ENCODE measurements at regions not wholly inside any gene's neighbourhood (a gene's known extent, or its start where the extent isn't known, plus 50 kb on each side); places are given as distances from the start of the nearest gene placed in this dataset.

- no peak for TF ChIP-seq POLR2AphosphoS5 (IDR thresholded peaks at IDR 0.05; ENCODE audit: low read depth, low read length)
- no peak for TF ChIP-seq SIN3A (IDR thresholded peaks at IDR 0.05; ENCODE audit: borderline replicate concordance, insufficient read depth, low read length)
Observed at GRCh38 chr2:180291060-180291459, 284.0 kb upstream of the CWC22 start.
